22Rv1 (cell line): ENCODE measurements at regions not wholly inside any gene's neighbourhood (a gene's known extent, or its start where the extent isn't known, plus 50 kb on each side); places are given as distances from the start of the nearest gene placed in this dataset.

ENCODE experiments used
- ZFX ChIP-seq: fragments of 450-650 bp; IDR thresholded peaks from 2 replicates; pipeline ENCODE4 v1.6.1; 2017; ENCODE audit warnings: antibody characterized with exemption, borderline replicate concordance
- TF ChIP-seq, protein P1 (sequence below): fragments of 450-650 bp; IDR thresholded peaks from 2 replicates; pipeline ENCODE4 v1.5.1; 2017; ENCODE audit warnings: mild to moderate bottlenecking

DNA sequence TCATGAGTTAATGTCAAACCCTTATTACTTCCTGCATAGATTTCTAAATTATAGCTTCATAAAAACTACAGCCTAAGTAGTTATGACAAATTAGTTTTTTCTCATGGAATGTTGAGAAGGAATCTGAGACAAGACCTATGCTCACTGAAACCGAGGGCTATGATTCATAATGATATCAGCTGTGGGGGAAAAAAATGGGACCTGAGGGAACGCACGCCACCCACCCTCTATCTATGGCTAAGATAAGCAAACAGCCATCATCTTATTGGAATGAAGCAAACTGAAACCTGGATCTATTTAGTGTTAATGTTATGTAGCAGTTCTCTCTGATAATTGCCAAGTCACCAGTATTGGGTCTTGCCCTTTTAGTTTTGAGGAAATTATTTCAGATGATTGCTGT lies 906.9 kb upstream of the RAG2 start:
- no peak for TF ChIP-seq ZFX
- TF ChIP-seq, protein P1, sequence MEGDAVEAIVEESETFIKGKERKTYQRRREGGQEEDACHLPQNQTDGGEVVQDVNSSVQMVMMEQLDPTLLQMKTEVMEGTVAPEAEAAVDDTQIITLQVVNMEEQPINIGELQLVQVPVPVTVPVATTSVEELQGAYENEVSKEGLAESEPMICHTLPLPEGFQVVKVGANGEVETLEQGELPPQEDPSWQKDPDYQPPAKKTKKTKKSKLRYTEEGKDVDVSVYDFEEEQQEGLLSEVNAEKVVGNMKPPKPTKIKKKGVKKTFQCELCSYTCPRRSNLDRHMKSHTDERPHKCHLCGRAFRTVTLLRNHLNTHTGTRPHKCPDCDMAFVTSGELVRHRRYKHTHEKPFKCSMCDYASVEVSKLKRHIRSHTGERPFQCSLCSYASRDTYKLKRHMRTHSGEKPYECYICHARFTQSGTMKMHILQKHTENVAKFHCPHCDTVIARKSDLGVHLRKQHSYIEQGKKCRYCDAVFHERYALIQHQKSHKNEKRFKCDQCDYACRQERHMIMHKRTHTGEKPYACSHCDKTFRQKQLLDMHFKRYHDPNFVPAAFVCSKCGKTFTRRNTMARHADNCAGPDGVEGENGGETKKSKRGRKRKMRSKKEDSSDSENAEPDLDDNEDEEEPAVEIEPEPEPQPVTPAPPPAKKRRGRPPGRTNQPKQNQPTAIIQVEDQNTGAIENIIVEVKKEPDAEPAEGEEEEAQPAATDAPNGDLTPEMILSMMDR, result no peak
